Osteoblast (primary cell): ENCODE measurements at regions not wholly inside any gene's neighbourhood (a gene's known extent, or its start where the extent isn't known, plus 50 kb on each side); places are given as distances from the start of the nearest gene placed in this dataset.

ENCODE experiments used
- DNase-seq: peaks from one replicate; pipeline ENCODE4 v3.0.0; 2011; ENCODE audit warnings: low spot score, mixed read lengths; ENCODE audit not compliant: insufficient read length; ENCODE audit errors: missing footprints
- H2AFZ ChIP-seq: 2 replicates; pipeline ENCODE4 v1.6.0; 2011; ENCODE audit warnings: mild to moderate bottlenecking, low read length
- H3K27ac ChIP-seq: 2 replicates; pipeline ENCODE4 v1.5.1; 2011; ENCODE audit warnings: mild to moderate bottlenecking, low read depth, low read length, moderate library complexity
- H3K27me3 ChIP-seq: 2 replicates; pipeline ENCODE4 v1.6.0; 2012; ENCODE audit warnings: mild to moderate bottlenecking, control low read depth, inconsistent platforms, low read length, moderate library complexity; ENCODE audit not compliant: insufficient read depth
- H3K36me3 ChIP-seq: 2 replicates; pipeline ENCODE4 v1.5.1; 2011; ENCODE audit warnings: mild to moderate bottlenecking, low read length, control low read depth, moderate library complexity; ENCODE audit not compliant: insufficient read depth
- H3K4me1 ChIP-seq: 2 replicates; pipeline ENCODE4 v1.5.1; 2011; ENCODE audit warnings: mild to moderate bottlenecking, low read length, control low read depth, moderate library complexity; ENCODE audit not compliant: insufficient read depth
- H3K4me2 ChIP-seq: 2 replicates; pipeline ENCODE4 v1.6.0; 2011; ENCODE audit warnings: mild to moderate bottlenecking, low read length; ENCODE audit not compliant: insufficient read depth
- H3K4me3 ChIP-seq: fragments of 200-600 bp; sonication (generic); 3 replicates; pipeline ENCODE4 v1.5.1; 2012; ENCODE audit warnings: mild to moderate bottlenecking, low read length, inconsistent platforms; ENCODE audit not compliant: insufficient read depth
- H3K79me2 ChIP-seq: 2 replicates; pipeline ENCODE4 v1.6.0; 2012; ENCODE audit warnings: mild to moderate bottlenecking, low read length, control low read depth, inconsistent platforms; ENCODE audit not compliant: insufficient read depth
- H3K9me3 ChIP-seq: 2 replicates; pipeline ENCODE4 v1.5.1; 2011; ENCODE audit warnings: low read depth, low read length, control low read depth
- H4K20me1 ChIP-seq: 2 replicates; pipeline ENCODE4 v1.6.0; 2012; ENCODE audit warnings: mild to moderate bottlenecking, low read length, control low read depth; ENCODE audit not compliant: insufficient read depth
- TF ChIP-seq, protein P1 (sequence below): IDR thresholded peaks from 2 replicates; pipeline ENCODE4 v1.5.1; 2011; ENCODE audit warnings: mild to moderate bottlenecking, low read depth, low read length, moderate library complexity; ENCODE audit errors: extremely low read depth

DNA sequence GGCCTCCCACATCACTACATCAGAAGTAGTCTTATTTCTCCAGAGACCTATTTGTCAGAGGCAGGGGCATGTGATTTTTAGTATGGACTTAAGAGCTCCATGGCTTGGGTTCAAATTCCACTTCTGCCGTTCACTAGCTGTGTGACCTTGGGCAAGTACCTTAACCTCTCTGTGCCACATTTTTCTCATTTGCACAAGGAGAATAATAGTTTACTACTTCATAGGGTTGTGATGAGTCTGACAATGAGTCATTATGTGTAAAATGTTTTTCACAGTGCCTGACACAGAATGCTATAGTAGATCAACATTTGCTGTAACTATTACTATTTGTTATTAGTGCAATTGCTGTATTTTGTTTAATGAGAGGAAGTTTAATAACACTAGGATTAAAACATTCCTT is 200.6 kb downstream of the PRDM2 start:
- H3K27ac ChIP-seq: no peak overlapping the region
- H3K4me1 ChIP-seq: peaks cover 7% of the 10 kb centered on the region
- H3K27me3 ChIP-seq: peaks cover 5% of the 10 kb centered on the region
- H3K36me3 ChIP-seq: no peaks in the 10 kb centered on the region
- H2AFZ ChIP-seq: no peak overlapping the region
- DNase-seq: no peak
- TF ChIP-seq, protein P1, sequence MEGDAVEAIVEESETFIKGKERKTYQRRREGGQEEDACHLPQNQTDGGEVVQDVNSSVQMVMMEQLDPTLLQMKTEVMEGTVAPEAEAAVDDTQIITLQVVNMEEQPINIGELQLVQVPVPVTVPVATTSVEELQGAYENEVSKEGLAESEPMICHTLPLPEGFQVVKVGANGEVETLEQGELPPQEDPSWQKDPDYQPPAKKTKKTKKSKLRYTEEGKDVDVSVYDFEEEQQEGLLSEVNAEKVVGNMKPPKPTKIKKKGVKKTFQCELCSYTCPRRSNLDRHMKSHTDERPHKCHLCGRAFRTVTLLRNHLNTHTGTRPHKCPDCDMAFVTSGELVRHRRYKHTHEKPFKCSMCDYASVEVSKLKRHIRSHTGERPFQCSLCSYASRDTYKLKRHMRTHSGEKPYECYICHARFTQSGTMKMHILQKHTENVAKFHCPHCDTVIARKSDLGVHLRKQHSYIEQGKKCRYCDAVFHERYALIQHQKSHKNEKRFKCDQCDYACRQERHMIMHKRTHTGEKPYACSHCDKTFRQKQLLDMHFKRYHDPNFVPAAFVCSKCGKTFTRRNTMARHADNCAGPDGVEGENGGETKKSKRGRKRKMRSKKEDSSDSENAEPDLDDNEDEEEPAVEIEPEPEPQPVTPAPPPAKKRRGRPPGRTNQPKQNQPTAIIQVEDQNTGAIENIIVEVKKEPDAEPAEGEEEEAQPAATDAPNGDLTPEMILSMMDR: no peak
- no peak overlapping the region for H3K4me3 ChIP-seq
- H3K9me3 ChIP-seq: no peaks in the 10 kb centered on the region
- no peaks in the 10 kb centered on the region for H3K79me2 ChIP-seq
- no peaks in the 10 kb centered on the region for H4K20me1 ChIP-seq
- peak overlapping the region; percentile 30 for H3K4me2 ChIP-seq

DNA sequence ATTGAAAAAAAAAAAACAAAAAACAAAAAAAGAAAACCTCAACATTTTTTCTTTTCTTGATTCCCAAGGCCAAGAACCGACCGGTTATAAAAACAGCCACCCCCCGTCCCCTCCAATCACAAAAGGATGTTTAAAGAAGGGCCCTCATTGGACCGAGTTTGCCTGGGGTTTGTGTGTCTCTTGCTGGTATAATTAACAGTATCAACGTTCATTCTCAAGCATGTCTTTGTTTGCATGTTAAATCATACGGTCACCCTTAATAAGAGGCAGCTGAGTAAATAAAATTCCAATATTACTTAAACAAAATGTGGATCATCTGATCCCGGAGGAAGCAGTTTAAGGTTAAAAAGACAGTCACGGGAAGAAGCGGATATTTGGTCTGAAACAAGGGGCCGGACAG is 201.1 kb downstream of the PRDM2 start:
- Histone ChIP-seq H3K36me3 (no peaks in the 10 kb centered on the region), H3K9me3 (no peaks in the 10 kb centered on the region), H3K27ac (no peak overlapping the region), H2AFZ (no peak overlapping the region), H4K20me1 (no peaks in the 10 kb centered on the region), H3K4me3 (no peak overlapping the region), H3K4me2 (no peak overlapping the region), H3K79me2 (no peaks in the 10 kb centered on the region), H3K4me1 (peaks cover 7% of the 10 kb centered on the region), H3K27me3 (peaks cover 5% of the 10 kb centered on the region)
- no peak for DNase-seq
- TF ChIP-seq, protein P1: no peak

DNA sequence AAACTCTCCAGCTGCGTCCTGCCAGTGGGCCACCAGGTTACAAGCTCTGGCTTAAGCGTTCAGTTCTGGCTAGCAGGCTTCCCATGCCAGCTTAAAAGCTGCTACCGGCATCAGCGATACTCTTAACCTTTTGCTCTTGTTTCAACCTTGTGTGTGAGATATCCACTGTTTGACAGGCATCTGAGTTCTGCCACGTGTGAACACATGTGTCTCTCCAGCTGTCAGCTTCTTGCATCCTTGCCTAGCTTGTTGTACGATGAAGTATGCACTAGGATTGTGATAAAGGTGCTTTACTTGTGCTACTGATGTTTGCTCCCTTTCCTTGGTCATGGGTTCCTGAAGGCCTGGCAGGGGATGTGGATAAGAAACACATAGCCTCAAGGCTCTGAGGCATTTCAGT is 201.6 kb downstream of the PRDM2 start:
- peaks cover 5% of the 10 kb centered on the region for H3K27me3 ChIP-seq
- no peak overlapping the region for H3K4me3 ChIP-seq
- H2AFZ ChIP-seq: no peak overlapping the region
- no peaks in the 10 kb centered on the region for H3K36me3 ChIP-seq
- TF ChIP-seq, protein P1: no peak
- no peaks in the 10 kb centered on the region for H4K20me1 ChIP-seq
- no peak overlapping the region for H3K27ac ChIP-seq
- H3K79me2 ChIP-seq: no peaks in the 10 kb centered on the region
- H3K4me2 ChIP-seq: no peak overlapping the region
- H3K4me1 ChIP-seq: peaks cover 7% of the 10 kb centered on the region
- DNase-seq: no peak
- no peaks in the 10 kb centered on the region for H3K9me3 ChIP-seq

DNA sequence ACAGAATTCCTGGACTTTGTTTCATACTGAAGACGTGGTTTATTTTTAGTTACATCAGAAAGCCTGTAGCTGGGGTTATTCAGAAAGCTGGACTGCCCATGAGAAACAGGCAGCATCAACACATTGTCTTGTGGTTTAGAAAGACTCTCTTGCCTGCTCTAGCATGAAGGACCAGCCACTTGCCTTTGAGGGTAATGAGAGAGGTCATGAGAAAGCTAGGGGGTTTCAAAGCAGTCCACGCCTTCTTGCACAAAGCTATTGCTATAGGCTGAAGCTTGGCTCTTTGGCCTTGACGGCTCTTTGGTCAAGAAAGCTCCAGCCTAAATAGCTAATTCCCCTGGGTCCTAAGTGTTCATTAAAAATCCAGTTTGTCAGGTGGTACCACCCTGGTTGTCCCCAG is 208.1 kb downstream of the PRDM2 start:
- no peaks in the 10 kb centered on the region for H3K4me1 ChIP-seq

More for the DNA sequence above, 208.1 kb downstream of the PRDM2 start:
- no peak for DNase-seq
- Histone ChIP-seq H3K79me2 (no peaks in the 10 kb centered on the region), H3K36me3 (no peaks in the 10 kb centered on the region), H2AFZ (no peak overlapping the region), H3K27me3 (no peaks in the 10 kb centered on the region), H3K9me3 (no peaks in the 10 kb centered on the region), H3K27ac (no peak overlapping the region), H4K20me1 (no peaks in the 10 kb centered on the region), H3K4me2 (no peak overlapping the region), H3K4me3 (no peak overlapping the region)
- TF ChIP-seq, protein P1: no peak
